ENCODE measurements at regions not wholly inside any gene's neighbourhood (a gene's known extent, or its start where the extent isn't known, plus 50 kb on each side); places are given as distances from the start of the nearest gene placed in this dataset.

DNA sequence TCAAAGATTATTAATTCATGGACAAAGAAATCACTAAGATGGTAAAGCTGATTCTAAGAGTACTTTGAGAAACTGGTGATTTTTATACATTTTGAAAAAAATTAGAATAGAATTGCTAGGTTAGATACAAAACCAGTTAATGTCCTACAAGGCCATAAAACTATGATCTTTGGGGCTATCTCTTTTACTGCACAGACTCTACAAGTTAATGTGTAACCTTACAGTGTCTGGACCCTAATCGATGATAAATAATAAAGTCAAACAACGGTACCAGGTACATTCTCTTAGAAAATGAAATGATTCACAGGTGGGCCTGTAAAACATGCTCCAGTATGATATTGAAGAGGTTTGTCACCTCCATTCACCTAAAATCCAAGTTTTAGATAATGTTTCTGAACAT, 199.8 kb upstream of the LYZL1 start:
- no peak for TF ChIP-seq POLR2A (IDR thresholded peaks at IDR 0.05)
- TF ChIP-seq, protein P1, sequence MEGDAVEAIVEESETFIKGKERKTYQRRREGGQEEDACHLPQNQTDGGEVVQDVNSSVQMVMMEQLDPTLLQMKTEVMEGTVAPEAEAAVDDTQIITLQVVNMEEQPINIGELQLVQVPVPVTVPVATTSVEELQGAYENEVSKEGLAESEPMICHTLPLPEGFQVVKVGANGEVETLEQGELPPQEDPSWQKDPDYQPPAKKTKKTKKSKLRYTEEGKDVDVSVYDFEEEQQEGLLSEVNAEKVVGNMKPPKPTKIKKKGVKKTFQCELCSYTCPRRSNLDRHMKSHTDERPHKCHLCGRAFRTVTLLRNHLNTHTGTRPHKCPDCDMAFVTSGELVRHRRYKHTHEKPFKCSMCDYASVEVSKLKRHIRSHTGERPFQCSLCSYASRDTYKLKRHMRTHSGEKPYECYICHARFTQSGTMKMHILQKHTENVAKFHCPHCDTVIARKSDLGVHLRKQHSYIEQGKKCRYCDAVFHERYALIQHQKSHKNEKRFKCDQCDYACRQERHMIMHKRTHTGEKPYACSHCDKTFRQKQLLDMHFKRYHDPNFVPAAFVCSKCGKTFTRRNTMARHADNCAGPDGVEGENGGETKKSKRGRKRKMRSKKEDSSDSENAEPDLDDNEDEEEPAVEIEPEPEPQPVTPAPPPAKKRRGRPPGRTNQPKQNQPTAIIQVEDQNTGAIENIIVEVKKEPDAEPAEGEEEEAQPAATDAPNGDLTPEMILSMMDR (IDR thresholded peaks at IDR 0.05): no peak
